ENCODE measurements at regions not wholly inside any gene's neighbourhood (a gene's known extent, or its start where the extent isn't known, plus 50 kb on each side); places are given as distances from the start of the nearest gene placed in this dataset.
A peak's percentile ranks its signal among the peaks of the same experiment; 100 is the strongest.

GRCh38 chr21:43360441-43361126 is 66.3 kb downstream of the SIK1 start:
- H4K20me1 ChIP-seq (ENCODE audit: insufficient read depth, poor library complexity, severe bottlenecking): no peaks in the 10 kb centered on the region
- H3K4me3 ChIP-seq: no peak overlapping the region
- H3K36me3 ChIP-seq (replicated peaks; ENCODE audit: insufficient read depth, low read depth): no peaks in the 10 kb centered on the region
- no peaks in the 10 kb centered on the region for H3K79me2 ChIP-seq
- no peaks in the 10 kb centered on the region for H3K27me3 ChIP-seq
- no peak overlapping the region for H2AFZ ChIP-seq
- H3K4me1 ChIP-seq (ENCODE audit: insufficient read depth): peaks cover 27% of the 10 kb centered on the region
- TF ChIP-seq CTCF (IDR thresholded peaks at IDR 0.05; ENCODE audit: poor library complexity) (no peak), EZH2 (IDR thresholded peaks at IDR 0.05; ENCODE audit: borderline replicate concordance) (no peak), EZH2phosphoT487 (IDR thresholded peaks at IDR 0.05; ENCODE audit: low read depth, severe bottlenecking, unreplicated experiment) (no peak)
- H3K9me3 ChIP-seq (ENCODE audit: low read depth): no peaks in the 10 kb centered on the region
- no peak overlapping the region for H3K4me2 ChIP-seq
- H3K9me2 ChIP-seq (replicated peaks; ENCODE audit: insufficient read depth): no peaks in the 10 kb centered on the region
- WGBS (ENCODE audit: low lambda C conversion rate, missing lambda C conversion rate): 95% methylated on average over 32 of the region's 32 CpGs
- no peak for DNase-seq (ENCODE audit: low spot score)
- peak overlapping the region; percentile 88 for H3K27ac ChIP-seq

- H4K20me1 ChIP-seq (ENCODE audit: insufficient read depth, poor library complexity, severe bottlenecking): no peaks in the 10 kb centered on the region
- 83% methylated on average over 28 of the region's 28 CpGs for WGBS (ENCODE audit: low lambda C conversion rate, missing lambda C conversion rate)
Observed at GRCh38 chr21:43358940-43359822, 67.8 kb downstream of the SIK1 start.

GRCh38 chr21:43357715-43358430 is 69.1 kb downstream of the SIK1 start:
- Histone ChIP-seq H3K36me3 (replicated peaks; ENCODE audit: insufficient read depth, low read depth) (no peaks in the 10 kb centered on the region), H3K9me2 (replicated peaks; ENCODE audit: insufficient read depth) (no peaks in the 10 kb centered on the region), H2AFZ (no peak overlapping the region), H4K20me1 (ENCODE audit: insufficient read depth, poor library complexity, severe bottlenecking) (no peaks in the 10 kb centered on the region), H3K4me3 (no peak overlapping the region), H3K4me1 (ENCODE audit: insufficient read depth) (peaks cover 27% of the 10 kb centered on the region), H3K27me3 (no peaks in the 10 kb centered on the region), H3K9me3 (ENCODE audit: low read depth) (no peaks in the 10 kb centered on the region), H3K4me2 (no peak overlapping the region), H3K79me2 (no peaks in the 10 kb centered on the region), H3K27ac (no peak overlapping the region)
- 81% methylated on average over 24 of the region's 24 CpGs for WGBS (ENCODE audit: low lambda C conversion rate, missing lambda C conversion rate)
- no peak for DNase-seq (ENCODE audit: low spot score)
- TF ChIP-seq EZH2 (IDR thresholded peaks at IDR 0.05; ENCODE audit: borderline replicate concordance) (no peak), CTCF (IDR thresholded peaks at IDR 0.05; ENCODE audit: poor library complexity) (no peak), EZH2phosphoT487 (IDR thresholded peaks at IDR 0.05; ENCODE audit: low read depth, severe bottlenecking, unreplicated experiment) (no peak)

More at GRCh38 chr21:43358940-43359822, 67.8 kb downstream of the SIK1 start:
- DNase-seq (ENCODE audit: low spot score): no peak
- Histone ChIP-seq H3K27ac (no peak overlapping the region), H2AFZ (no peak overlapping the region), H3K9me2 (replicated peaks; ENCODE audit: insufficient read depth) (no peaks in the 10 kb centered on the region), H3K4me2 (no peak overlapping the region), H3K4me3 (no peak overlapping the region), H3K9me3 (ENCODE audit: low read depth) (no peaks in the 10 kb centered on the region), H3K27me3 (no peaks in the 10 kb centered on the region), H3K4me1 (ENCODE audit: insufficient read depth) (peaks cover 27% of the 10 kb centered on the region), H3K36me3 (replicated peaks; ENCODE audit: insufficient read depth, low read depth) (no peaks in the 10 kb centered on the region), H3K79me2 (no peaks in the 10 kb centered on the region)
- TF ChIP-seq CTCF (IDR thresholded peaks at IDR 0.05; ENCODE audit: poor library complexity) (no peak), EZH2phosphoT487 (IDR thresholded peaks at IDR 0.05; ENCODE audit: low read depth, severe bottlenecking, unreplicated experiment) (no peak), EZH2 (IDR thresholded peaks at IDR 0.05; ENCODE audit: borderline replicate concordance) (no peak)
